Neural crest cell (in vitro differentiated cells): ENCODE measurements at regions not wholly inside any gene's neighbourhood (a gene's known extent, or its start where the extent isn't known, plus 50 kb on each side); places are given as distances from the start of the nearest gene placed in this dataset.

Source experiments
- DNase-seq: peaks from one replicate; pipeline ENCODE4 v3.0.0; 2021; ENCODE audit warnings: low read depth, mixed read lengths, low spot score
- H3K27ac Mint-ChIP-seq: one replicate; pipeline ENCODE4 v1.8.0; 2021; ENCODE audit warnings: mild to moderate bottlenecking, mixed read lengths; ENCODE audit not compliant: unreplicated experiment
- H3K27me3 Mint-ChIP-seq: 2 replicates; pipeline ENCODE4 v1.8.0; 2021; ENCODE audit warnings: low read depth, mild to moderate bottlenecking, mixed read lengths
- H3K36me3 Mint-ChIP-seq: 2 replicates; pipeline ENCODE4 v1.8.0; 2021; ENCODE audit warnings: low read depth, mild to moderate bottlenecking, mixed read lengths
- H3K4me1 Mint-ChIP-seq: 2 replicates; pipeline ENCODE4 v1.8.0; 2021; ENCODE audit warnings: mixed read lengths
- H3K4me3 Mint-ChIP-seq: one replicate; pipeline ENCODE4 v1.8.0; 2021; ENCODE audit warnings: mild to moderate bottlenecking, mixed read lengths
- H3K9me3 Mint-ChIP-seq: 2 replicates; pipeline ENCODE4 v1.8.0; 2021; ENCODE audit warnings: mixed read lengths
- CTCF ChIP-seq: fragments of 200-600 bp; sonication (generic); conservative IDR thresholded peaks from 2 replicates; pipeline ENCODE4 v1.5.0; 2021; ENCODE audit warnings: antibody characterized with exemption, mild to moderate bottlenecking

- no peak for TF ChIP-seq CTCF
- Mint-ChIP-seq H3K9me3 (no peaks in the 10 kb centered on the region), H3K4me3 (no peak overlapping the region), H3K36me3 (no peaks in the 10 kb centered on the region), H3K4me1 (peaks cover 9% of the 10 kb centered on the region), H3K27ac (no peak overlapping the region), H3K27me3 (no peaks in the 10 kb centered on the region)
- DNase-seq, result no peak
Measured at GRCh38 chr18:33924576-33924975, 300.1 kb downstream of the NOL4 start.

GRCh38 chr18:33923980-33924379 is 300.7 kb downstream of the NOL4 start:
- peaks cover 9% of the 10 kb centered on the region for H3K4me1 Mint-ChIP-seq
- no peak overlapping the region for H3K4me3 Mint-ChIP-seq
- no peaks in the 10 kb centered on the region for H3K27me3 Mint-ChIP-seq
- no peak for TF ChIP-seq CTCF
- no peak for DNase-seq
- H3K27ac Mint-ChIP-seq, result no peak overlapping the region
- H3K9me3 Mint-ChIP-seq, result no peaks in the 10 kb centered on the region
- H3K36me3 Mint-ChIP-seq, result no peaks in the 10 kb centered on the region

GRCh38 chr18:33918571-33918970 is 306.1 kb downstream of the NOL4 start:
- no peak overlapping the region for H3K27ac Mint-ChIP-seq
- no peaks in the 10 kb centered on the region for H3K4me1 Mint-ChIP-seq
- no peaks in the 10 kb centered on the region for H3K27me3 Mint-ChIP-seq
- H3K36me3 Mint-ChIP-seq, result no peaks in the 10 kb centered on the region
- H3K4me3 Mint-ChIP-seq, result no peak overlapping the region
- no peak for DNase-seq
- TF ChIP-seq CTCF, result no peak
- no peaks in the 10 kb centered on the region for H3K9me3 Mint-ChIP-seq

- peak; percentile 38 for TF ChIP-seq CTCF
- DNase-seq, result no peak
- H3K36me3 Mint-ChIP-seq, result no peaks in the 10 kb centered on the region
- H3K27me3 Mint-ChIP-seq, result no peaks in the 10 kb centered on the region
- no peak overlapping the region for H3K27ac Mint-ChIP-seq
- no peak overlapping the region for H3K4me3 Mint-ChIP-seq
- no peaks in the 10 kb centered on the region for H3K9me3 Mint-ChIP-seq
- no peaks in the 10 kb centered on the region for H3K4me1 Mint-ChIP-seq
Measured at GRCh38 chr18:33916200-33916599, 308.5 kb downstream of the NOL4 start.

GRCh38 chr18:33914399-33914798 is 310.3 kb downstream of the NOL4 start:
- Mint-ChIP-seq H3K27ac (no peak overlapping the region), H3K36me3 (no peaks in the 10 kb centered on the region), H3K27me3 (no peaks in the 10 kb centered on the region), H3K4me3 (no peak overlapping the region), H3K4me1 (no peaks in the 10 kb centered on the region), H3K9me3 (no peaks in the 10 kb centered on the region)
- no peak for TF ChIP-seq CTCF
- DNase-seq, result no peak

GRCh38 chr18:33906046-33906445 is 318.7 kb downstream of the NOL4 start:
- no peak for TF ChIP-seq CTCF
- Mint-ChIP-seq H3K27ac (no peak overlapping the region), H3K4me3 (no peak overlapping the region), H3K4me1 (no peaks in the 10 kb centered on the region), H3K9me3 (peaks cover 20% of the 10 kb centered on the region), H3K36me3 (peaks cover 16% of the 10 kb centered on the region), H3K27me3 (no peaks in the 10 kb centered on the region)
- no peak for DNase-seq
